ENCODE measurements at regions not wholly inside any gene's neighbourhood (a gene's known extent, or its start where the extent isn't known, plus 50 kb on each side); places are given as distances from the start of the nearest gene placed in this dataset.

DNA sequence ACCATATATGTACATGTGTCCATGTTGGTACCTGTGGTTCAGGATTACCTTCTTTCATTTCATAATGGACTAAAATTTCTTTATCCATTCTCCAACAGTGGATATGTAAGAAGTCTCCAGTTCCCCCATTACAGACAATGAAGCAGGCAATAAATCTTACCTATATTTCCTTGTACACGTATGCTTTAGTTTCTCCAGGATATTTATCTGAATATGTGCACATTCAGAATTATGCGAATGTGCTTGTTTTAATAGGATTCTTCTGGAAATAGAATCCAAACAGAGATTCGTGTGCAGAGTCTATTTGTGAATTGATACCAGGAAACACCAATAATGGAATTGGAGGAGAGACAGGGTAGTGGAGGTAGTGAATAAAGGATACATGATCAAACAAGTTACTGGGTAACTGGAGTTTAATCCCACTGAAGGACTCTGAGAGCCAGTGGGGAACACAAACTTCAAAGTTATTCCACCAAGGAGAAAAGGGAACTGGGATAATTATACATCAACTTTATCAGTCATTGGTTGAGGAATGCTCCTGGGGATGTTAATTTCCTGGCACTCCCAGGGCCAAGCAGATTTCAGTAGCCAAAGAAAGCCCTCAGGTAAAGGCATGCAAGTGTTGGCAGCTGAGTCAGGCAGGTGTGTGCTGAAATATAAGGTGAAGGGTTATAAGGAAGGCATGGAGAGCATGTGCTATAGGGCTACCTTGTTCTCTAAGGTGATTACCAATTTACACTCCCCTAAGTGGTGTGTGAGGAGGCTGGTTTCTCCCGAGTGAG lies 374.9 kb upstream of the PBX1 start:
- intact Hi-C loops (cut with micrococcal nuclease): no loop called here
- H3K4me3 Mint-ChIP-seq: no peak overlapping the region

DNA sequence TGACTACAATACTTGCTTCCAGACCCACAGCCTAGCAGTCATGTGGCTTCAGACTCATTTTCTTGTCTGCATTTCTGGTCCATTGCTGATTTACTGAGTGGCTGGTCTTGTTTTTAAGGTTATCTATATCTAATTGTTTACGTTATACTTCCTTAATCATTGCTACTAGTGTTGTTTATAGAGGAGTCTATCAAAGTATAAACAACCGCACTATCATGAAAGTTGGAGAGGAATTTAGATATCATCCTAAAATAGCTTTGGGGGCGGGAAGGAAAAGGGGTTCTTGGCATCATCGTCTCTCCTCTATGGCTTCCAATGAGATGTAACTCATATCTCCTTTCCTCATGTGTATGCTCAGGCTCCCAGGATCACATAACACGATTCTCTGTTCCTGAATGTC lies 372.1 kb upstream of the PBX1 start:
- peaks cover 59% of the 10 kb centered on the region for H3K9me3 Mint-ChIP-seq

More for the DNA sequence above, 374.9 kb upstream of the PBX1 start:
- H3K9me3 Mint-ChIP-seq: peaks cover 50% of the 10 kb centered on the region
- no peaks in the 10 kb centered on the region for H3K36me3 Mint-ChIP-seq (ENCODE audit: low read depth)
- H3K4me1 Mint-ChIP-seq (ENCODE audit: low read depth): no peaks in the 10 kb centered on the region
- H3K27me3 Mint-ChIP-seq: no peaks in the 10 kb centered on the region
- no peak overlapping the region for H3K27ac Mint-ChIP-seq

DNA sequence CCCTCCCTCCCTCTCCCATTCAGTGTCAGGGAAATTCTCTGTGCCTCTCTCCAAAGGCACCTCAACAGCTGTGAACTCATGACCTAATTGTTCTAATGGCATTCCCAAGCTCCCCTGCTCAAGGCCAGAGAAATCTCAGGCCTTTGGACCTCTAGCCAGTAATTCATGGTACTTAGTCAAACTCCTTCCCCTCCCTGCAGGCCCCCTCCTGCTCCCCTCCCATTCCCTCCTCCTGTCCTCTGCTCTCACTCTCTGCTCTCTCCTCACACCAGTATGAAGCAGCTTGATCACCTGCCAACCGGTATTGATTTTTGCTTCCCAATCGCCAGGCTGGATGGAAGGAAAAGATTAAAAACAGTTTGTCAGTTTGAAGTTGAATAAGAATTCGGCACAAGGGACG lies 370.5 kb upstream of the PBX1 start:
- Mint-ChIP-seq H3K9me3 (peaks cover 64% of the 10 kb centered on the region), H3K4me3 (no peak overlapping the region), H3K36me3 (ENCODE audit: low read depth) (no peaks in the 10 kb centered on the region), H3K4me1 (ENCODE audit: low read depth) (no peaks in the 10 kb centered on the region), H3K27me3 (no peaks in the 10 kb centered on the region), H3K27ac (no peak overlapping the region)
- intact Hi-C loops (cut with micrococcal nuclease): no loop called here

More for the DNA sequence above, 372.1 kb upstream of the PBX1 start:
- H3K27me3 Mint-ChIP-seq: no peaks in the 10 kb centered on the region
- intact Hi-C loops (cut with micrococcal nuclease): no loop called here
- no peaks in the 10 kb centered on the region for H3K36me3 Mint-ChIP-seq (ENCODE audit: low read depth)
- no peaks in the 10 kb centered on the region for H3K4me1 Mint-ChIP-seq (ENCODE audit: low read depth)
- H3K27ac Mint-ChIP-seq: no peak overlapping the region
- no peak overlapping the region for H3K4me3 Mint-ChIP-seq

DNA sequence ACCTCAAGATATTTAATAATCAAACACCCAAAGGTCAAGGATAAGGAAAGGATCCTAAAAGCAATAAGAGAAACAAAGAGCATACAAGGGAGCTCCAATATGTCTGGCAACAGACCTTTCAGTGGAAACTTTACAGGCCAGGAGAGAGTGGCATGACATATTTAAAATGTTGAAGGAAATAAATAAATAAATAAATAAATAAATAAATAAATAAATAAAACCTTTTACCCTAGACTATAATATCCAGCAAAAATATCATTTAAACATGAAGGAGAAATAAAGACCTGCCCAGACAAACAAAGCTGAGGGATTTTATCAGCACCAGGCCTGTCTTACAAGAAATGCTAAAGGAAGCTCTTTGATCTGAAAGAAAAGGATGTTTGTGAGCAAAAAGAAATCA lies 367.8 kb upstream of the PBX1 start:
- peaks cover 52% of the 10 kb centered on the region for H3K9me3 Mint-ChIP-seq
- no peaks in the 10 kb centered on the region for H3K27me3 Mint-ChIP-seq
- no peak overlapping the region for H3K4me3 Mint-ChIP-seq
- intact Hi-C loops (cut with micrococcal nuclease): no loop called here
- no peaks in the 10 kb centered on the region for H3K4me1 Mint-ChIP-seq (ENCODE audit: low read depth)
- no peaks in the 10 kb centered on the region for H3K36me3 Mint-ChIP-seq (ENCODE audit: low read depth)
- no peak overlapping the region for H3K27ac Mint-ChIP-seq

DNA sequence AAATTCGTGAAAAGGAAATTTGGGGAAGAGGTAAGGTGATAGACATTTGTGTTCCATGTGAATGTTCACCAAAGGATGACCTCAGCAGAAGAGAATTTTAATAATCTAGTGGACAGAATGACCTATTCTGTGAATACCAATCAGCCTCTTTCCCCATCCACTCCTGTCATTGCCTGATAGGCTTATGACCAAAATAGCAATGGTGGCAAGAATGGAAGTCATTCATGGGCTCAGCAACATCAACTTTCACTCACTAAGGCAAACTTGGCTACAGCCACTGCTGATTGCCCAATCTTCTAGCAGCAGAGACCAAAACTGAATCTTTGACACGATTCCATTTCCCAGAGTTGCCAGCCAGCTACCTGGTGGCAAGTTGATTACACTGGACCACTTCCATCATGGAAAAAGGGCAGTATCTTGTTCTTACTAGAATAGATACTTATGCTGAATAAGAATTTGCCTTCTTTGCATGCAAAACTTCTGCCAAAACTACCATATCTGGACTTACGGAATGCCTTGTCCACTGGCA lies 348.7 kb upstream of the PBX1 start:
- peaks cover 3% of the 10 kb centered on the region for H3K9me3 Mint-ChIP-seq
- no peaks in the 10 kb centered on the region for H3K4me1 Mint-ChIP-seq (ENCODE audit: low read depth)
- no peak overlapping the region for H3K4me3 Mint-ChIP-seq
- intact Hi-C loops (cut with micrococcal nuclease): no loop called here
- no peak overlapping the region for H3K27ac Mint-ChIP-seq
- no peaks in the 10 kb centered on the region for H3K36me3 Mint-ChIP-seq (ENCODE audit: low read depth)
- no peaks in the 10 kb centered on the region for H3K27me3 Mint-ChIP-seq

DNA sequence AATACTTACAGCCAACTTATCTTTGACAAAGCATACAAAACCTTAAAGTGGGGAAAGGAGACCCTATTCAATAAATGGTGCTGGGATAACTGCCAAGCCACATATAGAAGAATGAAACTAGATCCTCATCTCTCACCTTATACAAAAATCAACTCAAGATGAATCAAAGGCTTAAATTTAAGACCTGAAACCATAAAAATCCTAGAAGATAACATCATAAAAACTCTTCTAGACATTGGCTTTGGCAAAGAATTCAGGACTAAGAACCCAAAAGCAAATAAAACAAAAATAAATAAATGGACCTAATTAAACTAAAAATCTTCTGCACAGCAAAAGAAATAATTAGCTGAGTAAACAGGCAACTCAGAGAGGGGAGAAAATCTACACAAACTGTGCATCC lies 335.6 kb upstream of the PBX1 start:
- Mint-ChIP-seq H3K36me3 (ENCODE audit: low read depth) (no peaks in the 10 kb centered on the region), H3K4me3 (no peak overlapping the region), H3K27ac (no peak overlapping the region), H3K9me3 (peaks cover 9% of the 10 kb centered on the region), H3K27me3 (no peaks in the 10 kb centered on the region), H3K4me1 (ENCODE audit: low read depth) (no peaks in the 10 kb centered on the region)
- intact Hi-C loops (cut with micrococcal nuclease): no loop called here

DNA sequence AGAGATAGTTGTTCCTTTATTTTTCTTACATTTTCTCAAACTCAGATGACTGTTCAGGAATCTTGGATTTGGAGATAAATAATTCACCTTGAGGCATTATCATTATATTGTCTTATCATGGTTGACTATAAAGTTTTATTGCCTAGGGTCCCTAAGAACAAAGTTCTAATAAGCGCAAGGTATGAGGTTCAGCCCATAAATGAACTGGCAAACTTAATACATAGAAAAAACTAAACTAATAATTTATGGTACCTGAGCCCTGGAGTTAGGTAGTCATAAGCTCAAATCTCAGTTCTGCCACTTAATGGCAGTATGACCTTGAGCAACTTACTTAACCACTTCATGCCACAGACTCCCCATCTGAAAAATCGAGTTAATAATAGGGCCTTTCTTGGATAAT lies 334.0 kb upstream of the PBX1 start:
- H3K4me3 Mint-ChIP-seq: no peak overlapping the region
- no peak overlapping the region for H3K27ac Mint-ChIP-seq
- H3K4me1 Mint-ChIP-seq (ENCODE audit: low read depth): no peaks in the 10 kb centered on the region
- H3K36me3 Mint-ChIP-seq (ENCODE audit: low read depth): no peaks in the 10 kb centered on the region
- no peaks in the 10 kb centered on the region for H3K27me3 Mint-ChIP-seq
- peaks cover 11% of the 10 kb centered on the region for H3K9me3 Mint-ChIP-seq
- intact Hi-C loops (cut with micrococcal nuclease): no loop called here

DNA sequence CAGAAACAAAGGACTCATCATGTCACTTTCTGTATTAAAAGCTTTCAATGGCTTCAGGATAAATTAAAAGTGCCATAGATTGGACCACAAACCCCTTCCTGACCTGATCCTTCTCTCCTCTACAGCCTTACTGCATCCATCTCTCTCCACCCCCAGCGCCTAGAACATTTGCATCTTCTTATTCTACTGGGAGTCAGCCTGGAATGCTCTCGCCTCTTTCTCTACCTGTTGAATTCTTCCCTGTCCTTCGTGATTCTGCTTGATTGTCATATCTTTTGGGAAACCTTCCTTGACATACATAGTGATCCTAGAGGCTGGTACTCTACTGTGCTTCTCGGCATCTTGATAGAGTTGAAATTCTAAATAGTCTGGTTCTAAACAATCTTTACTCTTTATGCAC lies 332.0 kb upstream of the PBX1 start:
- Mint-ChIP-seq H3K9me3 (peaks cover 11% of the 10 kb centered on the region), H3K27me3 (no peaks in the 10 kb centered on the region), H3K4me3 (no peak overlapping the region), H3K27ac (no peak overlapping the region), H3K4me1 (ENCODE audit: low read depth) (no peaks in the 10 kb centered on the region), H3K36me3 (ENCODE audit: low read depth) (no peaks in the 10 kb centered on the region)
- intact Hi-C loops (cut with micrococcal nuclease): no loop called here

DNA sequence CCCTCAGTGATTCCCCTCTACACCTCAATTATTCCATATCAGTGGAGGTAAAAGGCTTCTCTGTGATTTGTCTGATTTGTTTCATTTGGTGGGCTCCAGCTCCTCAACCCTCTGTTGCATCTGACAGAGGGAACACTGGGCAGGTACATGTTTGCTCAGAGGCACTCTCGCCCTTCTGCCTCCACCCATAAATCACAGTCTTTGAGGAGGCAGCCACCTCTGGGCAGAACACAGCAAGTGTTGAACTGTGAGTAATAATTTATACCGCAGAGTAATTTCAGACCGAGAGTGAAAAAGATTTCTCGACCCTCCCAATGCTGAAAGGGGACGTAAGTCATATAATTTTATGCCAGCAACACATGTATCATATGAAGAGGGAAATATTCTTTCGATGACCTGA lies 330.1 kb upstream of the PBX1 start:
- no peak overlapping the region for H3K4me3 Mint-ChIP-seq
- no peaks in the 10 kb centered on the region for H3K27me3 Mint-ChIP-seq
- no peak overlapping the region for H3K27ac Mint-ChIP-seq
- H3K36me3 Mint-ChIP-seq (ENCODE audit: low read depth): no peaks in the 10 kb centered on the region
- intact Hi-C loops (cut with micrococcal nuclease): no loop called here
- no peaks in the 10 kb centered on the region for H3K4me1 Mint-ChIP-seq (ENCODE audit: low read depth)
- H3K9me3 Mint-ChIP-seq: peaks cover 11% of the 10 kb centered on the region

DNA sequence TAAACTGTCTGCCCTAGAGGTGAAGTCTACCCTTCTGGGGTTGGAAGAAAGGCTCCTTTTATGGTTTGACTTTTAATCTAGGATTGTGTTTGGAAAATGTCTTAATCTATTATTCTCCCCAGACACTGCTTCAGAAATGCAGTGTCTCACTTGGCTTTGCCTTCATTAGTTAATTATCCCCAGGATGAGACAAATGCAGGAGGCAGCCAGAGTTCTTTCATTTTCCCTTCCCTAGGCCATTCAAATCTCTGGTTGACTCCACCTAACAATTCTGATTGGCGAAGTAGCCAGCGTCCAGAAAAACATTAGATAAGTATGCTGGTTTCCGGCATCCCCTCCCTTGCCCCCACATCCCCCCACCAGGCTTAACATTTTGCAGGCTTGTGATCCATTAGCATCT lies 325.8 kb upstream of the PBX1 start:
- H3K27me3 Mint-ChIP-seq: no peaks in the 10 kb centered on the region
- H3K36me3 Mint-ChIP-seq (ENCODE audit: low read depth): no peaks in the 10 kb centered on the region
- H3K4me1 Mint-ChIP-seq (ENCODE audit: low read depth): no peaks in the 10 kb centered on the region
- no peak overlapping the region for H3K4me3 Mint-ChIP-seq
- intact Hi-C loops (cut with micrococcal nuclease): no loop called here
- H3K27ac Mint-ChIP-seq: no peak overlapping the region
- H3K9me3 Mint-ChIP-seq: peaks cover 11% of the 10 kb centered on the region

DNA sequence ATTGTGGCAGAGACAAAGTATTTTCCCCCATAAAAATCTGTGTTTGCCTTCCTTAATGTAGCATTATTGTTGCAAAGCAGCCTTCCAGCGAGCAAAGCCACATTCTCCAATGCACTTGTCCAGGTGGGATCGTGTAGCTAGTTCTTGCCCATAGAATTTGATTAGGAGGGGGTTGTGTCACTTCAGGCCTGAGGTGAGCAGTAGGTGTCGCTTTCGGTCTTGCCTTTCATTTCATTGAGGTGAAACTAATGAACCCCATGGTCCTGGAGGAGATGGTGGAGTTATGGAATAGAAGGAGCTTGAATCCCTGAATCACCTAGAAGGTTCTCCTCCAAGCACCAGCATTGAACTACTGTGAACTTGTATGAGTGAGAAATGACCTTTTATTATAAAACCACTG lies 318.9 kb upstream of the PBX1 start:
- no peaks in the 10 kb centered on the region for H3K27me3 Mint-ChIP-seq
- intact Hi-C loops (cut with micrococcal nuclease): no loop called here
- no peaks in the 10 kb centered on the region for H3K36me3 Mint-ChIP-seq (ENCODE audit: low read depth)
- H3K4me3 Mint-ChIP-seq: no peak overlapping the region
- no peak overlapping the region for H3K27ac Mint-ChIP-seq
- peaks cover 2% of the 10 kb centered on the region for H3K9me3 Mint-ChIP-seq
- no peaks in the 10 kb centered on the region for H3K4me1 Mint-ChIP-seq (ENCODE audit: low read depth)

DNA sequence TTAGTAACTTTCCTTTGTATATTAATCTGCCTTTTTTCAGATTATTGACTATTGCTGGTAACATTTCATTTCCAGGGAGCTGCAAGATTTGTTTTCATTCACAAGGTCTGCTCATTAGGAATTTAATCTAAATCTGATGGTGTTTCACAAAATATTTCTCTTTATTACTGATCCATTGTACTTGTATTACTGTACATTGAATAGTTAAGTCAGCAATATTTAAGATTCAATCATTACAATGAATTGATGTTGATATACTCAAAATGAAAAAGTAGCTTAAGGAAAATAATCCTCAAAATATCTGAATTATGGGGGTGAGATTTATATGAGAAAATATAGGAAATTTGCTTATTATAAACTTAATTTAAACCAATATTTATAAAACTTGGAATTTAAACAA lies 308.6 kb upstream of the PBX1 start:
- Mint-ChIP-seq H3K27ac (no peak overlapping the region), H3K36me3 (ENCODE audit: low read depth) (no peaks in the 10 kb centered on the region), H3K27me3 (no peaks in the 10 kb centered on the region), H3K4me3 (no peak overlapping the region), H3K4me1 (ENCODE audit: low read depth) (no peaks in the 10 kb centered on the region), H3K9me3 (peaks cover 56% of the 10 kb centered on the region)
- intact Hi-C loops (cut with micrococcal nuclease): no loop called here

DNA sequence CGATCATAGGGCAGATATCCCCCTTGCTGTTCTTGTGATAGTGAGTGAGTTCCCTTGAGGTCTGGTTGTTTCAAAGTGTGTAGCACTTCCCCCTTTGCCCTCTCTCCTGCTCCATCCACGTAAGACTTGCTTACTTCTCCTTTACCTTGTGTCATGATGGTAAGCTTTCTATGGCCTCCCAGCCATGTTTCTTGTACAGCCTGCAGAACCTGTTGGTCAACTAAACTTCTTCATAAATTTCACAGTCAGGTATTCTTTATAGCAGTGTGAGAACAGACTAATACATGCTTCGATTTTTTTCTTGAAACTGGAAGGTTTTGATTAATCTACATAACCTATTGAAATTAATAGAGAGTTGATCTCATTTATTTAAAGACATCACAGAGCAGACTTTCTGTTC lies 302.5 kb upstream of the PBX1 start:
- H3K4me1 Mint-ChIP-seq (ENCODE audit: low read depth): no peaks in the 10 kb centered on the region
- no peak overlapping the region for H3K27ac Mint-ChIP-seq
- H3K27me3 Mint-ChIP-seq: no peaks in the 10 kb centered on the region
- H3K36me3 Mint-ChIP-seq (ENCODE audit: low read depth): no peaks in the 10 kb centered on the region
- H3K9me3 Mint-ChIP-seq: peaks cover 44% of the 10 kb centered on the region
- intact Hi-C loops (cut with micrococcal nuclease): no loop called here
- no peak overlapping the region for H3K4me3 Mint-ChIP-seq

DNA sequence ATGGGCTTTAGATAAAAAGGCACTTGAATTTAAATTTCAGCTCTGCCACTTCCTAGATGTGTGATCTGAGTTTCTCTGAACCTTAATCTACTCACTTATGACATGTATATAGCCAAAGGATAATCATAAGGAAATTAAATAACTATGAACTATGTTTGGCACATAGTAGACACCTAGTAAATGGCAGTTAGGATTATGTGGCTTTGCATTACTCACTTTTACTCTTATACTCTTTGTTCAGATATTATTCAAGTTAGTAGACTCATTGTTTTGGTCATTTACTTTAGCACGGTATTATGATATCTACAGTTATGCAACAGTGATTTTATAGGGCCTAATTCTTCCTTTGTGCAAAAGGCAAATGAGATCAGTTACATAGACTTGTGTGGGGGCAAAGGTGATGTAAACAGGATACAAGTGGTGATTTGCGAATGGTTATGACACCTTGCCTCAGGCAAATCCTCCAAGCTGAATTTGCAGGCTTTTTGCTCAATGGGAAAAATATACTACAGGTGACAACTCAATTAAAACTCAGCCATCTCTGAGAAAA lies 297.2 kb upstream of the PBX1 start:
- H3K4me1 Mint-ChIP-seq (ENCODE audit: low read depth): no peaks in the 10 kb centered on the region
- intact Hi-C loops (cut with micrococcal nuclease): no loop called here
- H3K4me3 Mint-ChIP-seq: no peak overlapping the region
- H3K27me3 Mint-ChIP-seq: no peaks in the 10 kb centered on the region
- H3K27ac Mint-ChIP-seq: no peak overlapping the region
- H3K9me3 Mint-ChIP-seq: peaks cover 22% of the 10 kb centered on the region
- no peaks in the 10 kb centered on the region for H3K36me3 Mint-ChIP-seq (ENCODE audit: low read depth)

DNA sequence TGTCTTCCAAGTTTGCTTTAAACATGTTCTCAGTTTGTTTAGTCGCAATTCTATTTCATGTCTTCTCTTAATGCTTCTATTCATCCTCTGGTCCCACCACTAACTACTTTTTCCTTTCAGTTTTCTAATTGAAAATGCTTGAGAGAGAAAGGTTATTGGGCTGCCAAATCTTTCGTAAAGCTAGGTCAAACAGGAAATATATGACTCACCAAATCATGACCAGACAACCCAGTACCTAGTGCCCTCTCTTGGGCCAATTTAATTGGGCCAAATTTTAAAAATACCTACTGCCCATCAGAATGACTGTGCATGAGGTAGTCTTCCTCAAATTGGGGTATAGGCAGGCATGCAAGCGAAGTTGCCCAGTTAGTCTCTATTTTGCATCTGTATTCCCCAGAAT lies 295.4 kb upstream of the PBX1 start:
- no peak overlapping the region for H3K4me3 Mint-ChIP-seq
- intact Hi-C loops (cut with micrococcal nuclease): no loop called here
- no peaks in the 10 kb centered on the region for H3K27me3 Mint-ChIP-seq
- no peaks in the 10 kb centered on the region for H3K36me3 Mint-ChIP-seq (ENCODE audit: low read depth)
- H3K9me3 Mint-ChIP-seq: peaks cover 10% of the 10 kb centered on the region
- H3K27ac Mint-ChIP-seq: no peak overlapping the region
- no peaks in the 10 kb centered on the region for H3K4me1 Mint-ChIP-seq (ENCODE audit: low read depth)

Data from dendritic cell treated with granulocyte-macrophage colony-stimulating factor and Interleukin-4, amounts not matched to agents 40 ng/mL and 50 ng/mL, for 4 days (primary cell).